HL-60 (cell line): ENCODE measurements at regions not wholly inside any gene's neighbourhood (a gene's known extent, or its start where the extent isn't known, plus 50 kb on each side); places are given as distances from the start of the nearest gene placed in this dataset.
"Not testable (repeated sequence)": the region's sequence is repeated elsewhere in the genome, so short reads cannot be mapped to it uniquely, and the experiment has no call there.

Experiments
- DNase-seq, 2 experiments: peaks; one replicate each; pipeline ENCODE4 v3.0.0-alpha.2; 2010 to 2020; ENCODE audit warnings: low read depth in 1 of 2, low spot score in 1 of 2
- H3K27ac ChIP-seq: fragments of 250-450 bp; sonication (Bioruptor Pico); replicated peaks from 2 replicates; pipeline ENCODE4 v1.5.1; 2020; ENCODE audit warnings: mild to moderate bottlenecking, moderate library complexity
- H3K27me3 ChIP-seq: fragments of 250-450 bp; sonication (Bioruptor Pico); 2 replicates; pipeline ENCODE4 v1.5.1; 2021; ENCODE audit warnings: mild to moderate bottlenecking, moderate library complexity; ENCODE audit not compliant: insufficient read depth, poor library complexity, severe bottlenecking
- H3K4me3 ChIP-seq: replicated peaks from 2 replicates; pipeline ENCODE4 v1.5.1; 2011; ENCODE audit warnings: mild to moderate bottlenecking, control low read depth, low read length; ENCODE audit not compliant: insufficient read depth
- GABPA ChIP-seq: IDR thresholded peaks from 2 replicates; pipeline ENCODE4 v1.6.1; 2012; ENCODE audit warnings: low read depth
- POLR2AphosphoS5 ChIP-seq: IDR thresholded peaks from 2 replicates; pipeline ENCODE4 v1.6.1; 2012; ENCODE audit warnings: low read depth
- SPI1 ChIP-seq: IDR thresholded peaks from 2 replicates; pipeline ENCODE4 v1.6.1; 2012; ENCODE audit warnings: low read depth, mild to moderate bottlenecking, borderline replicate concordance
- TF ChIP-seq, protein P1 (sequence below): IDR thresholded peaks from one replicate; pipeline ENCODE4 v1.5.1; 2011; ENCODE audit warnings: low read length, control low read depth, inconsistent platforms; ENCODE audit not compliant: insufficient read depth
- TF ChIP-seq, protein P2 (sequence below): IDR thresholded peaks from 2 replicates; pipeline ENCODE4 v1.6.1; 2012; ENCODE audit warnings: low read depth; ENCODE audit not compliant: insufficient replicate concordance

DNA sequence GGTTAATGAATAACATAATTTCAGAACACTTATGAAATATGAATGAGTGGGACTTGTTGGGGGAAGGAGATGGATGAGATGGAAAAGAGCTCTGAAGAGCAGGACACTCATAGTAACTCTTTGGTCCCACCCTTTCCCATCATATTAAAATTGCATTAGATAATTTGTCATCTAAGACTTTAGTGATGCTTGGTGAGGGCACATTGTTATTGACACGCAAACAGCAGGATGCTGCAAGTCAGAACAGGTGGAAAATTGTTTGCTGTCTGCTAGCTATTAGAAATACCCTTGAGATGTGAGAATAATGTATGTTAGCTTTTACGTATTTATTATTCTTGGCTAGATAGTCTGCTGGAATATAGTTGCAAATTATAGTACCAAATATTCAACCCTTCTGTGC is 75.7 kb downstream of the TANC2 start:
- H3K27me3 ChIP-seq: peaks cover 2% of the 10 kb centered on the region
- H3K4me3 ChIP-seq: no peak overlapping the region
- TF ChIP-seq GABPA (no peak), POLR2AphosphoS5 (no peak), SPI1 (no peak)
- TF ChIP-seq, protein P1, sequence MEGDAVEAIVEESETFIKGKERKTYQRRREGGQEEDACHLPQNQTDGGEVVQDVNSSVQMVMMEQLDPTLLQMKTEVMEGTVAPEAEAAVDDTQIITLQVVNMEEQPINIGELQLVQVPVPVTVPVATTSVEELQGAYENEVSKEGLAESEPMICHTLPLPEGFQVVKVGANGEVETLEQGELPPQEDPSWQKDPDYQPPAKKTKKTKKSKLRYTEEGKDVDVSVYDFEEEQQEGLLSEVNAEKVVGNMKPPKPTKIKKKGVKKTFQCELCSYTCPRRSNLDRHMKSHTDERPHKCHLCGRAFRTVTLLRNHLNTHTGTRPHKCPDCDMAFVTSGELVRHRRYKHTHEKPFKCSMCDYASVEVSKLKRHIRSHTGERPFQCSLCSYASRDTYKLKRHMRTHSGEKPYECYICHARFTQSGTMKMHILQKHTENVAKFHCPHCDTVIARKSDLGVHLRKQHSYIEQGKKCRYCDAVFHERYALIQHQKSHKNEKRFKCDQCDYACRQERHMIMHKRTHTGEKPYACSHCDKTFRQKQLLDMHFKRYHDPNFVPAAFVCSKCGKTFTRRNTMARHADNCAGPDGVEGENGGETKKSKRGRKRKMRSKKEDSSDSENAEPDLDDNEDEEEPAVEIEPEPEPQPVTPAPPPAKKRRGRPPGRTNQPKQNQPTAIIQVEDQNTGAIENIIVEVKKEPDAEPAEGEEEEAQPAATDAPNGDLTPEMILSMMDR: no peak
- TF ChIP-seq, protein P2, sequence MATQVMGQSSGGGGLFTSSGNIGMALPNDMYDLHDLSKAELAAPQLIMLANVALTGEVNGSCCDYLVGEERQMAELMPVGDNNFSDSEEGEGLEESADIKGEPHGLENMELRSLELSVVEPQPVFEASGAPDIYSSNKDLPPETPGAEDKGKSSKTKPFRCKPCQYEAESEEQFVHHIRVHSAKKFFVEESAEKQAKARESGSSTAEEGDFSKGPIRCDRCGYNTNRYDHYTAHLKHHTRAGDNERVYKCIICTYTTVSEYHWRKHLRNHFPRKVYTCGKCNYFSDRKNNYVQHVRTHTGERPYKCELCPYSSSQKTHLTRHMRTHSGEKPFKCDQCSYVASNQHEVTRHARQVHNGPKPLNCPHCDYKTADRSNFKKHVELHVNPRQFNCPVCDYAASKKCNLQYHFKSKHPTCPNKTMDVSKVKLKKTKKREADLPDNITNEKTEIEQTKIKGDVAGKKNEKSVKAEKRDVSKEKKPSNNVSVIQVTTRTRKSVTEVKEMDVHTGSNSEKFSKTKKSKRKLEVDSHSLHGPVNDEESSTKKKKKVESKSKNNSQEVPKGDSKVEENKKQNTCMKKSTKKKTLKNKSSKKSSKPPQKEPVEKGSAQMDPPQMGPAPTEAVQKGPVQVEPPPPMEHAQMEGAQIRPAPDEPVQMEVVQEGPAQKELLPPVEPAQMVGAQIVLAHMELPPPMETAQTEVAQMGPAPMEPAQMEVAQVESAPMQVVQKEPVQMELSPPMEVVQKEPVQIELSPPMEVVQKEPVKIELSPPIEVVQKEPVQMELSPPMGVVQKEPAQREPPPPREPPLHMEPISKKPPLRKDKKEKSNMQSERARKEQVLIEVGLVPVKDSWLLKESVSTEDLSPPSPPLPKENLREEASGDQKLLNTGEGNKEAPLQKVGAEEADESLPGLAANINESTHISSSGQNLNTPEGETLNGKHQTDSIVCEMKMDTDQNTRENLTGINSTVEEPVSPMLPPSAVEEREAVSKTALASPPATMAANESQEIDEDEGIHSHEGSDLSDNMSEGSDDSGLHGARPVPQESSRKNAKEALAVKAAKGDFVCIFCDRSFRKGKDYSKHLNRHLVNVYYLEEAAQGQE: no peak
- no peak overlapping the region for H3K27ac ChIP-seq
- DNase-seq: no peak

DNA sequence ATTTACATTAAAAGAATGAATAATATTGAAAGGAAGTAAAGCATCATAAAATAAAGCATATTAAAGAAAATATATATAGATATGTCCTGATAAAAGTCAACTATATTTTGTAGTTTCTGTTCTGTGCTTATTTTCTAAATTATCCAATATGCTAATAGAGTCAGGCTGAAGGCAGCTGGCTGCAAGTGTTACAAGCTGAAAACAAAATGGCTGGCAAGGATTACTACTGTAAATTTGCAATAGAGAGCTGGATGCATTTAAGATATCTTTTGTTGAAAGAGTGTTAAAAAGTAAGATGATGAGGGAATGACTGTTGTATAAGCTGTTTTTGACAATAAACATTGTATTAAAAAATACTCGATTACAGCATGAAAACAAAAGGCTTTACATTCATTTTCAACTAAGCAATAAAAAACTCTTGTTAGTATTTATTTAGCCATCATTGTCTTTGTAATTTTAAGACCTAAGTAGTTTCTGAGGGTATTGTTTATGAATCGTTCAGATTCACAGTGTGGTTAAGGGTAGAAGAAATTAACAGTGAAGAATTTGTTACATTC is 76.3 kb downstream of the TANC2 start:
- TF ChIP-seq, protein P1: no peak
- TF ChIP-seq SPI1: no peak
- TF ChIP-seq, protein P2: no peak
- TF ChIP-seq GABPA: no peak
- no peak for TF ChIP-seq POLR2AphosphoS5
- Histone ChIP-seq H3K27ac (no peak overlapping the region), H3K27me3 (peaks cover 2% of the 10 kb centered on the region), H3K4me3 (no peak overlapping the region)
- DNase-seq: no peak

DNA sequence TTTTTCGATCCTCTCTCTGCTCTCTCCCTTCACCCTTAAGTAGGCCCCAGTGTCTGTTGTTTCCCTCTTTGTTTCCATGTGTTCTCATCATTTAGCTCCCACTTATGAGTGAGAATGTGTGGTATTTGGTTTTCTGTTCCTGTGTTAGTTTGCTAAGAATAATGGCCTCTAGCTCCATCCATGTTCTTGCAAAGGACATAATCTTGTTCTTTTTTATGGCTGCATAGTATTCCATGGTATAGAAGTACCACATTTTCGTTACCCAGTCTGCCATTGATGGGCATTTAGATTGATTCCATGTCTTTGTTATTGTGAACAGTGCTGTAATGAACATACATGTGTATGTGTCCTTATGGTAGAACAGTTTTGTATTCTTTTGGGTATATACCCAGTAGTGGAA is 91.5 kb downstream of the TANC2 start:
- not testable (repeated sequence) for DNase-seq, H3K27me3 ChIP-seq, H3K4me3 ChIP-seq, H3K27ac ChIP-seq

DNA sequence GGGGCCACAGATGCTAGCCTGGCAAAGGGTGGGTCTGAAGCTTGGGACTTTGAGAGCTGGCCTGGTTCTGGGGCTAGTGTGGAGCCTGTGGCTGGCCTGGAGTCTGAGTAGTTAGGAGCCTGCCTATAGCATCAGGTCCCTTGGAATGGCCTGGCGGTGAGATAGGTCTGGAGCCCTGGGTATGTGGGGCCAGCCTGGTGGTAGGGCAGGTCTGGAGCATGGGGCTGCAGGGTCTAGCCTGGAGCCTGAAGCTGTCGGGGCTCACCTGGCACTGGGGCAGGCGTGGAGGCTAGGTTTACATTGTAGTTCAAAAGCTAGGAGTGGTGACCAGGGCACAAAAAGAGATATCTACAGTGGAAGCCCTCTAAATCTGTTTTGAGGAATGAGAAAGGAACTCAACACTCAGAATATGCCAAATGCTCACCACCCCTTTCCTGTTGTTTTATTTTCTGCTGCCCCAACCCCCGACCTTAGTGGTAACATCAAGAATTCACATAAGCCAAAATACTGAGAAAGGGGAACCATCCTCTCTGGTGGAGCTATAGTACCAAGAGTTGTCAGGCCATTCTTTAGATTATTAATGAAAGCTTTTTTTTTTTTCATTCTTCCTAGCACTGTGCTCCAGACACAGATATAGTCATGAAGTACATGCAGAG is 100.3 kb downstream of the TANC2 start:
- TF ChIP-seq, protein P2: no peak
- TF ChIP-seq POLR2AphosphoS5 (no peak), SPI1 (no peak), GABPA (no peak)
- TF ChIP-seq, protein P1: no peak
- H3K4me3 ChIP-seq: no peak overlapping the region
- DNase-seq: no peak
- no peaks in the 10 kb centered on the region for H3K27me3 ChIP-seq
- H3K27ac ChIP-seq: no peak overlapping the region
